GM12878 (cell line): ENCODE measurements at regions not wholly inside any gene's neighbourhood (a gene's known extent, or its start where the extent isn't known, plus 50 kb on each side); places are given as distances from the start of the nearest gene placed in this dataset.

Experiments
- ATAC-seq: fragments of 200-7000 bp; cut with Tn5 transposase; 3 replicates; pipeline ENCODE4 v1.9.1; 2020; ENCODE audit warnings: mild to moderate bottlenecking, moderate library complexity
- BruUV-seq: library from RNA; stranded (reverse); fragments of 400-500 nt; replicated peaks from 2 replicates; lab custom pipeline; 2021; lab: Mats Ljungman, UMichigan
- CTCF ChIA-PET: fragments of 300-600 bp; sonication (Branson Sonifier 250); formaldehyde crosslinking; extraction: SDS; loops from one replicate; lab custom pipeline; 2021; ENCODE audit warnings: inconsistent platforms; lab: Yijun Ruan, JAX
- POLR2A ChIA-PET: fragments of 350-600 bp; formaldehyde crosslinking; extraction: SDS; loops from one replicate; lab custom pipeline; 2021; ENCODE audit warnings: inconsistent platforms; lab: Charles Lee
- RAD21 ChIA-PET: fragments of 300-600 bp; sonication (Branson Sonifier 250); formaldehyde crosslinking; loops from one replicate; lab custom pipeline; 2023; ENCODE audit warnings: antibody characterized with exemption; ENCODE audit not compliant: unreplicated experiment; lab: Charles Lee
- SMC1A ChIA-PET: fragments of 300-600 bp; sonication (Branson Sonifier 250); formaldehyde crosslinking; loops from one replicate; lab custom pipeline; 2023; ENCODE audit not compliant: unreplicated experiment, uncharacterized antibody; lab: Charles Lee
- DNase-seq: peaks from one replicate; pipeline ENCODE4 v3.0.0-alpha.2; 2011; ENCODE audit warnings: low read depth, low spot score
- FAIRE-seq: peaks from 3 replicates; lab custom pipeline; 2011; peaks lifted over from hg19 to GRCh38; lab: Jason Lieb, UNC
- H2AFZ ChIP-seq: 2 replicates; pipeline ENCODE4 v1.6.0; 2011; ENCODE audit warnings: low read depth, low read length, control low read depth; ENCODE audit not compliant: control insufficient read depth
- H3K27ac ChIP-seq: 2 replicates; pipeline ENCODE4 v1.5.1; 2011; ENCODE audit warnings: control low read depth; ENCODE audit not compliant: control insufficient read depth, insufficient read depth
- H3K27me3 ChIP-seq, 2 experiments: replicated peaks in 1 of 2; 2 replicates each; pipeline versions ENCODE4 v1.6.0 to v1.6.1; 2011; ENCODE audit warnings: low read length in 1 of 2; ENCODE audit not compliant: control insufficient read depth in 2 of 2, insufficient read depth in 2 of 2
- H3K36me3 ChIP-seq, 2 experiments: 2 replicates each; pipeline ENCODE4 v1.5.1; 2011; ENCODE audit warnings: low read length in 1 of 2; ENCODE audit not compliant: control insufficient read depth in 2 of 2, insufficient read depth in 2 of 2
- H3K4me1 ChIP-seq: 2 replicates; pipeline ENCODE4 v1.6.1; 2011; ENCODE audit warnings: mild to moderate bottlenecking, low read length, moderate library complexity, mixed read lengths; ENCODE audit not compliant: control insufficient read depth, insufficient read depth
- H3K4me2 ChIP-seq: 2 replicates; pipeline ENCODE4 v1.6.0; 2011; ENCODE audit warnings: control low read depth; ENCODE audit not compliant: control insufficient read depth, insufficient read depth
- H3K4me3 ChIP-seq: fragments of 200-600 bp; sonication (generic); 2 replicates; pipeline ENCODE4 v1.5.1; 2016
- H3K79me2 ChIP-seq: 2 replicates; pipeline ENCODE4 v1.6.0; 2011; ENCODE audit warnings: low read length; ENCODE audit not compliant: control insufficient read depth, insufficient read depth
- H3K9ac ChIP-seq: 2 replicates; pipeline ENCODE4 v1.8.0; 2011; ENCODE audit warnings: low read length, control low read depth, mixed read lengths; ENCODE audit not compliant: control insufficient read depth, insufficient read depth
- H3K9me3 ChIP-seq: replicated peaks from 3 replicates; pipeline ENCODE4 v1.5.1; 2011; ENCODE audit warnings: mild to moderate bottlenecking, low read length; ENCODE audit not compliant: control insufficient read depth, insufficient read depth
- H4K20me1 ChIP-seq: 2 replicates; pipeline ENCODE4 v1.6.0; 2011; ENCODE audit not compliant: control insufficient read depth, insufficient read depth
- CEBPZ ChIP-seq: fragments of 150-350 bp; IDR thresholded peaks from 2 replicates; pipeline ENCODE4 v1.6.1; 2016; ENCODE audit warnings: low read depth, low read length
- NBN ChIP-seq: fragments of 450-650 bp; IDR thresholded peaks from 2 replicates; pipeline ENCODE4 v1.6.1; 2016
- NKRF ChIP-seq: fragments of 450-650 bp; conservative IDR thresholded peaks from 2 replicates; pipeline ENCODE4 v1.6.1; 2017; ENCODE audit warnings: mild to moderate bottlenecking, moderate library complexity
- PAX8 ChIP-seq: fragments of 450-650 bp; IDR thresholded peaks from 2 replicates; pipeline ENCODE4 v1.6.1; 2017; ENCODE audit warnings: mild to moderate bottlenecking, moderate library complexity
- SIX5 ChIP-seq: IDR thresholded peaks from 2 replicates; pipeline ENCODE4 v1.6.1; 2011; ENCODE audit warnings: mild to moderate bottlenecking, low read depth, low read length, moderate library complexity; ENCODE audit not compliant: severe bottlenecking
- TARDBP ChIP-seq: IDR thresholded peaks from 2 replicates; pipeline ENCODE4 v1.6.1; 2016; ENCODE audit warnings: borderline replicate concordance
- WRNIP1 ChIP-seq: IDR thresholded peaks from 2 replicates; pipeline ENCODE4 v1.6.1; 2011; ENCODE audit warnings: low read depth, low read length, improper control_type of control experiment, borderline replicate concordance
- WGBS: methylation state at CpG from one replicate; pipeline ENCODE4 v1.1.6; 2016; ENCODE audit warnings: low lambda C conversion rate; ENCODE audit not compliant: insufficient replicate concordance, insufficient coverage; ENCODE audit errors: missing lambda C conversion rate; 5-methylcytosine and 5-hydroxymethylcytosine counted together
- in situ Hi-C: fragments of 300-500 bp; cut with MboI; formaldehyde crosslinking; loops from 9 replicates; pipeline ENCODE4 v1.14.3; 2018; ENCODE audit warnings: mixed read lengths
- intact Hi-C: fragments of 100-400 bp; cut with micrococcal nuclease; formaldehyde crosslinking; loops from one replicate; pipeline ENCODE4 v1.14.2; 2022; ENCODE audit not compliant: unreplicated experiment

- Histone ChIP-seq H4K20me1 (no peaks in the 10 kb centered on the region), H3K27me3 (no peaks in the 10 kb centered on the region), H3K4me3 (no peak overlapping the region), H3K4me2 (no peak overlapping the region), H3K36me3 (0 out of 4 replicates have a peak, but pooled peaks cover 0 to 2% of the 10 kb centered on the region in 2 experiments), H2AFZ (no peak overlapping the region), H3K27ac (no peak overlapping the region), H3K4me1 (no peaks in the 10 kb centered on the region), H3K9me3 (no peaks in the 10 kb centered on the region; the same call in 2 of the 3 replicates), H3K79me2 (no peaks in the 10 kb centered on the region), H3K9ac (no peak overlapping the region)
- in situ Hi-C loops (no loop called here), intact Hi-C loops (no loop called here)
- SMC1A ChIA-PET: no interaction called here
- RAD21 ChIA-PET: no interaction called here
- no peak for FAIRE-seq
- WGBS: 92% methylated on average over 2 of the region's 2 CpGs
- BruUV-seq: no TSS peak
- POLR2A ChIA-PET: interaction anchor here (0.6 kb wide), 2 partner anchors 43 to 224 kb away, joined by 4 to 5 read pairs; no protein-coding TSS in a partner anchor
- ATAC-seq: no peak
- DNase-seq: no peak
- CTCF ChIA-PET: no interaction called here
- TF ChIP-seq SIX5: no peak
- no peak for TF ChIP-seq TARDBP
- no peak for TF ChIP-seq WRNIP1
- no peak for TF ChIP-seq CEBPZ
- no peak for TF ChIP-seq PAX8
- no peak for TF ChIP-seq NKRF
- no peak for TF ChIP-seq NBN
Measured at GRCh38 chr2:12231288-12231687, 484.9 kb downstream of the LPIN1 start.
